ENCODE measurements at regions not wholly inside any gene's neighbourhood (a gene's known extent, or its start where the extent isn't known, plus 50 kb on each side); places are given as distances from the start of the nearest gene placed in this dataset.

GRCh38 chr11:110818032-110818687 is 105.9 kb upstream of the ARHGAP20 start:
- no peak for DNase-seq

DNA sequence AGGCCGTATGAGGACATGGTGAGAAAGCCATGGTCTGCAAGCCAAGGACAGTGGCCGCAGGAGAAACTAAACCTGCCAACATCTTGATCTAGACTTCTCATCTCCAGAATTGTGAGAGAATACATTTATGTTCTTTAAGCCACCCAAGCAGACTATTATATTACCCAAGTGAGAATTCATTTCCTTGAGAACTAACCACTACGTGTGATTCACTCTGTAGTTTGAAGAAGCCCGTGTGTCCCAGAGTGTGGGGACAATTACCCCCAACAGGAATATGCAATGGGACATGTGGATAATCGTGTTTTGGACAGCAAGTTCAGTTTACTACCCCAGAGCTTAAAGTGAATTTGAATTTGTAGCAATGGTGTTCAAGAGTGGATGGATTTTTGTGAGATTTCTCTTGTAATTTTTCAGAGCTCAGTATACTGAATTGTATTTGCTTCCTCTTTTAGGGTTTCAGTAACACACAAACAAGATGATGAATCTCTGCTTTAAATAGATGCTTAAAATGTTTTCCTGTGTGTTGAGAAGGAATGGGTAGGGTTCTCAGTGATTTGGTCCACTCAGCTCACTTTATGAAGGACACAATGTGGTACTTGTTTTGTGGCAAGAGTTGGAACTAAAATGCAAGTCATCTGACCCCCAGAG is 100.0 kb upstream of the ARHGAP20 start:
- no peak for DNase-seq

GRCh38 chr11:110809417-110810199 is 97.4 kb upstream of the ARHGAP20 start:
- no peak for DNase-seq

GRCh38 chr11:110808248-110808647 is 96.0 kb upstream of the ARHGAP20 start:
- DNase-seq = peak; percentile 1 to 2

DNA sequence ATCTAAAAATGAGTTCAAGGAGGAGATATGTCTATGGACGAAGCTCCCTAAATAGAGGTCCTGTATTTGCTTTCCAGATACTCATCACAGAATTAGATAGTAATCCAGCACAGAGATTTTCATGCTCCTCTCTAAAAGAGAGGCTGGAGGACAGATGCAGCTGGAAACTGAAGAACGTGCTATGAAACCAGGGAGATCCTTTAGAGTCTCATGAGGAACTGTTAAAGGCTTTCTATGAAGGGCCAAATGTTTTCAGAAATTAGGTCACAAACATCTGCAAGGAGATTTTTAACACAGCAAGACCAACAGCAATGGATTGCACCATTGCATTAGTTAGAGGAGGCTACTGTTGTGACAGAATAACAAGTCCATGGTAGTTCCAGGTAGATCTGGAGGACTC is 95.6 kb upstream of the ARHGAP20 start:
- DNase-seq = no peak

DNA sequence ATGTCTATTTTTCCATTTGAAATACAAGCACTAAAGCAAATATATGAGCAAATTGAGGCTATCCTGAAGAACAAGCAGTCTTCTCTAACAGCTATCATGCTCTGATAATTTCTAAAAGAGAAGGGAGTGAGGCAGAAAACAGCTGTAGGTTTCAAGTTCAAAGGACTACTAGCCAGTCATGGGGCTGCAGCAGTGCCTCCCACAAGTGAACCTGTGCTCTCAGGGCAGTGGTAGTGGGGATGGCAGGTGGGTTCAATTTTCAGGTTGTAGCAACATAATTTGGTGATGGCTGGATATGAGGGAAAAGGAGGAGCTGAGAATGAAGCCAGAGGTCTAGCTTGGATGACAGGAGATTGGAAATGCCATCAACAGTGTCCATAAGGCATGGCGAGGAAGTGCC is 93.5 kb upstream of the ARHGAP20 start:
- DNase-seq = no peak

DNA sequence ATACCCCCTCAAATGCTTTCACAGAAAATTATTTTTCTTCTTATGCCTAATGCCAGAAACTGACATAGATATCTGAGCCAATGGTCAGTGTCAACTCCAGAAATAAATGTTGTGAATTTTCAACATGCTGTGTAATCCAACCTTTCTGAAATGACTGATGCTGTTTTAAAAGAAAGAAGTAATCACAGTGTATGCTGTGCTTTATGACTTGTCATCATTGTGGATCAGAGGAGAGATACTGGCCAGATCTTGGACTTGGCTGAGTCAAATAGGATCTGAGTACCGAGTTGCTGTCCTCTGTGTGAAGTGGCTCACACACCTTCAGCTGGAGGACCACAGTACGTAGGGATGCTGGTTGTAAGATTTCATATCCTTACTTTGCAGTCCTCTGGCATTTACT is 89.9 kb upstream of the ARHGAP20 start:
- DNase-seq = no peak

GRCh38 chr11:110801328-110801727 is 89.1 kb upstream of the ARHGAP20 start:
- no peak for DNase-seq

GRCh38 chr11:110798201-110798900 is 86.1 kb upstream of the ARHGAP20 start:
- DNase-seq = no peak

DNA sequence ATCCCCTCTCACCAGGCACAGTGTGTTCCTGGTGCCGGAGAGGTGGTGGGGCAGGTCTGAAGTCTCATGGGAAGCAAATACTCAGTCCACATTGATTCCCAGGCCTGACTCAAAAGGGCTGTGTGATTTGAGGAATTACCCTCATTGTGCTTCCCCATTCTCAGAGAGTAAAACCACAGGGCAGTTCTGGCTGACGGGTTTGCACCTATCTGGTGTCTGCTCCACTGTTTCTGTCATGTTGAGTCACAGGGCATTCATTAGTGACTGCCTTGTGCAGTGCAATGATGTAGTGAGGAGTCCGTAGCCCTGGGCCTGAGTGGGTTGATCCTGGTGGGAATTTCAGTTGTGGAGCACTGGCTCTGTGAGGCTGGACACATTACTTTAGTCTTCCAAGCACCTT is 85.2 kb upstream of the ARHGAP20 start:
- DNase-seq = peak; percentile 2 to 40

DNA sequence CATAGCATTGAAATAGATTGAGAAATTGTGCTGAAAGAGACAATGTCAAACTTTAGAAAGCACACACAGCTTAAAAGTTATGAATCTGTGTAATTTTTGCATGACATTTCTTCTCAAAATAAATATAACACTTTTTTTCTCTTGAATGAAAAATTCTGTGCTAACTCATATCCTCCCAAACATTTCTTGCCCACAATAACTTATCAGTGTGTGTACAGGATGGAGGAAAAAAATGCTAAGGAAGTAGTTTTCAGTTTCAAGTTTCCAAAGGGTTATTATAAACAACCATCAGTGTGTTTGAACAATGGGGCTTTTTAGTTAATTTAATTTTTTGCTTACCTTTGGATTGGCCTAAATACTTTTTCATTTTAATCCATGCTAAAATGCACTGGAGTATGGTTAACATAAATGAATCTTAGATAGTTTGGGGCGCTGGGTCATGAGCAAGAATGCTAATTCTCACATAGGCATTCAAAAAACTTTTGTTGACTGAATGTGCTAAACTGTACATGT is 82.9 kb upstream of the ARHGAP20 start:
- DNase-seq = no peak

DNA sequence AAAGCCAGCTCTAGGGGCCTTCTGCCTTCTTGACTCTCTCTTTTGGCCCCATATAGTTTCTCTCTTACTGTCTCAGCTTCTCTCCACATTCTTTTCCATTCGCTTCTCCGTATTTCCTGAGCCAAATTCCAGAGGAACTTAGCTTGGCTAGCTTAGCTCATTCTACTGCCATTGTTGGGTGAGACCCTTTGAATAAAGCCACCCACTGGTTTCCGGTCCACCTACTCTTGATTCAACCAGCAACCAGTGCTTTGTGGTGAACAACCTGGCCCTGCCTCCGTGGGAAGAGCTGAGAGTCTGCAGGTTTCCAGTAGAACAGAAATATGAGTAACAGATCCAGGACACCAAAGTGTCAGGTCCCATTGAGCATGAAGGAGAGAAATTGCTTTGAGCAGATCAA is 81.3 kb upstream of the ARHGAP20 start:
- DNase-seq = no peak

GRCh38 chr11:110791621-110792020 is 79.4 kb upstream of the ARHGAP20 start:
- DNase-seq = no peak

GRCh38 chr11:110787680-110788079 is 75.4 kb upstream of the ARHGAP20 start:
- no peak for DNase-seq

DNA sequence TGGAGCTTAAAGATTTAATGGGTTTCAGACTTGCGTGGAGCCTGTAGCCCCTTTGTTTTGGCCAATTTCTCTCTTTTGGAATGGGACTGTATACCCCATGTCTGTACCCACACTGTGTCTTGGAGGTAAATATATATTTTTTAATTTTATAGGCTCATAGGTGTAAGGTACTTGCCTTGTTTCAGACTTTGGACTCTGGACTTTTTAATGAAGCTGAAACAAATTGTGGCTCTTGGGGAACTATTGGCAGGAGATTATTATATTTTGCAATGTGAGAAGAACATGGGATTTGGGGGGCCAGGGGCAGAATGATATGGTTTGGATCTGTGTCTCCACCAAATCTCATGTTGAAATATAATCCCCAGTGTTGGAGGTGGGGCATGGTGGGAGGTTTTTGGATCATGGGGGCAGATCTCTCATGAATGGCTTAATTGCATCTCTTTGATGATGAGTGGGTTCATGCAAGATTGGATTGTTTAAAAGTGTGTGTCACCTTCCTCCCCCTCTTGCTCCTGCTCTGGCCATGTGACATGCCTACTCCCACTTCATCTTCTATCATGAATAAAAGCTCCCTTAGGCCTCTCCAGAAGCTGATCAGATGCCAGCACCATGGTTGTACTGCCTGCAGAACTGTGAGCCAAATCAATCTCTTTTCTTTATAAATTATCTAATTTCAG is 74.1 kb upstream of the ARHGAP20 start:
- DNase-seq = no peak

- no peak for DNase-seq
These were observed 73.2 kb upstream of the ARHGAP20 start for GRCh38 chr11:110785398-110785797.

- no peak for DNase-seq
These were observed 70.4 kb upstream of the ARHGAP20 start for GRCh38 chr11:110782616-110783015.

GRCh38 chr11:110779108-110779507 is 66.9 kb upstream of the ARHGAP20 start:
- DNase-seq = no peak

- no peak for DNase-seq
These were observed 66.1 kb upstream of the ARHGAP20 start for GRCh38 chr11:110778343-110778742.

GRCh38 chr11:110777775-110778174 is 65.5 kb upstream of the ARHGAP20 start:
- DNase-seq = no peak

DNA sequence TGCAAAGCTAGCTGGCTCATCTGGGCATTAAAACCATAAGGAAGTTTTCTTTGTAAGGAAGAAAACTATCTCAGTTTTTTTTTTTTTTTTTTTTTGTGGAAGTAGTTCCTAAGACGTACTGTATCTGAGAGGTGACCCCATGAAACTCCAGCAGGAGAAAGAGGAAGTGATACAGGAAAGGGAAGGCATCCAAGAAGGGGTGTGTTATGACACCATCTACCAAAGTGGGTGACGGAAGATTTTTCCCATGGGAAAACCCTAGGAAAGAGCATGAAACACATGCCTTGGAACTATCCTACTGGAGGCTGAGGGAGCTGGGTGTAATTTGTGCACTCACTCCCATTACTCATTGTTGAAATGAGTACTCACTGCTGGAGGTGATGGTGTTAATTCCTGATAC is 63.8 kb upstream of the ARHGAP20 start:
- DNase-seq = no peak

GRCh38 chr11:110774138-110775014 is 62.1 kb upstream of the ARHGAP20 start:
- DNase-seq = no peak

Measured in AML-193 (cell line).